SKM-1 treated with dmso at 0.1 percent for 144 hours (cell line): ENCODE measurements at regions not wholly inside any gene's neighbourhood (a gene's known extent, or its start where the extent isn't known, plus 50 kb on each side); places are given as distances from the start of the nearest gene placed in this dataset.

Experiments
- DNase-seq: peaks from one replicate; lab custom pipeline; 2025; ENCODE audit not compliant: unreplicated experiment; lab: John Stamatoyannopoulos, UW

GRCh38 chr5:103668281-103668680 lies 105.7 kb upstream of the NUDT12 start:
- no peak for DNase-seq

- no peak for DNase-seq
Measured at GRCh38 chr5:103667068-103667467, 104.5 kb upstream of the NUDT12 start.

GRCh38 chr5:103657301-103657700 lies 94.7 kb upstream of the NUDT12 start:
- DNase-seq: no peak

GRCh38 chr5:103648086-103648485 lies 85.5 kb upstream of the NUDT12 start:
- DNase-seq: no peak

GRCh38 chr5:103646698-103647614 lies 84.4 kb upstream of the NUDT12 start:
- no peak for DNase-seq

GRCh38 chr5:103645816-103646215 lies 83.2 kb upstream of the NUDT12 start:
- no peak for DNase-seq

- DNase-seq: no peak
Measured at GRCh38 chr5:103638979-103639378, 76.4 kb upstream of the NUDT12 start.

- no peak for DNase-seq
Measured at GRCh38 chr5:103624675-103625074, 62.1 kb upstream of the NUDT12 start.

GRCh38 chr5:103624035-103624480 lies 61.5 kb upstream of the NUDT12 start:
- DNase-seq: no peak

GRCh38 chr5:103623425-103623824 lies 60.8 kb upstream of the NUDT12 start:
- no peak for DNase-seq

- no peak for DNase-seq
Measured at GRCh38 chr5:103621548-103621930, 59.0 kb upstream of the NUDT12 start.

- no peak for DNase-seq
Measured at GRCh38 chr5:103620851-103621547, 58.4 kb upstream of the NUDT12 start.

- no peak for DNase-seq
Measured at GRCh38 chr5:103617913-103618312, 55.3 kb upstream of the NUDT12 start.

GRCh38 chr5:103617090-103617489 lies 54.5 kb upstream of the NUDT12 start:
- no peak for DNase-seq

- DNase-seq: no peak
Measured at GRCh38 chr5:103612545-103612944, 50.0 kb upstream of the NUDT12 start.
